KMS-11 (cell line): ENCODE measurements at regions not wholly inside any gene's neighbourhood (a gene's known extent, or its start where the extent isn't known, plus 50 kb on each side); places are given as distances from the start of the nearest gene placed in this dataset.
"Not testable (repeated sequence)": the region's sequence is repeated elsewhere in the genome, so short reads cannot be mapped to it uniquely, and the experiment has no call there.

Source experiments
- H2AFZ ChIP-seq: fragments of 200-600 bp; sonication (generic); 2 replicates; pipeline ENCODE4 v1.6.1; 2016; ENCODE audit warnings: antibody characterized with exemption, mixed run types, low read depth
- H3K27ac ChIP-seq: fragments of 200-600 bp; sonication (generic); 2 replicates; pipeline ENCODE4 v1.6.1; 2016; ENCODE audit warnings: mild to moderate bottlenecking, mixed run types
- H3K27me3 ChIP-seq: fragments of 200-600 bp; sonication (generic); 2 replicates; pipeline ENCODE4 v1.6.1; 2017; ENCODE audit warnings: mild to moderate bottlenecking, low read depth, mixed run types, moderate library complexity; ENCODE audit not compliant: insufficient read depth
- H3K36me3 ChIP-seq: fragments of 200-600 bp; sonication (generic); 2 replicates; pipeline ENCODE4 v1.6.1; 2017; ENCODE audit warnings: mild to moderate bottlenecking, mixed run types; ENCODE audit not compliant: insufficient read depth
- H3K4me1 ChIP-seq: fragments of 200-600 bp; sonication (generic); 2 replicates; pipeline ENCODE4 v1.6.1; 2016; ENCODE audit warnings: mild to moderate bottlenecking, low read depth, mixed run types; ENCODE audit not compliant: poor library complexity, severe bottlenecking
- H3K4me2 ChIP-seq: fragments of 200-600 bp; sonication (generic); 2 replicates; pipeline ENCODE4 v1.7.0; 2016; ENCODE audit warnings: mild to moderate bottlenecking, mixed run types
- H3K4me3 ChIP-seq: fragments of 200-600 bp; sonication (generic); IDR thresholded peaks from 2 replicates; pipeline ENCODE4 v1.6.1; 2017; ENCODE audit warnings: low read depth, low read length, mixed read lengths; ENCODE audit not compliant: insufficient read depth
- H3K79me2 ChIP-seq: fragments of 200-600 bp; sonication (generic); 2 replicates; pipeline ENCODE4 v1.6.1; 2016; ENCODE audit warnings: low read depth, mixed run types; ENCODE audit not compliant: insufficient read depth
- H3K9ac ChIP-seq: fragments of 200-600 bp; sonication (generic); 2 replicates; pipeline ENCODE4 v1.6.1; 2016; ENCODE audit warnings: mild to moderate bottlenecking, mixed run types
- H4K20me1 ChIP-seq: fragments of 200-600 bp; sonication (generic); 2 replicates; pipeline ENCODE4 v1.6.1; 2016; ENCODE audit warnings: mild to moderate bottlenecking, mixed run types; ENCODE audit not compliant: insufficient read depth
- CTCF ChIP-seq: fragments of 200-600 bp; sonication (generic); conservative IDR thresholded peaks from 2 replicates; pipeline ENCODE4 v1.6.1; 2017; ENCODE audit warnings: low read depth, mild to moderate bottlenecking, antibody characterized with exemption, low read length, moderate library complexity, mixed read lengths

DNA sequence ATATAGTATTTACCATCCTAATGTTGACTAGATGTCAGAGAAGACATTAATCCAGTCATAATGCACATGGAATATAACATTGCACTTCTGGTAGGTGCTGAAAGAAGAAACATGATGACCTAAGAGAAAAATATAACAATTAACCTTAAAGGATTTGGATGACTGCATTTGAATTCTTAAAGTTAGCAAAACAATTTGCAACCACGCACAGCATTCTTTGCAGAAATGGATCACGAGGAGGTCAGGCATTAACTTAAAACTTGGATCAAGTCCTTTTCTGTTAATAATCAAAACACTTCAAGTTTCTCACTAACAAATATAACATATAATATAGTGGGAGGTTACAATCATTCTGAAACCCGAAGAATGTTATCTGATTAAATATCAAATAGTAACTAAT, 525.0 kb upstream of the SLITRK6 start:
- H3K79me2 ChIP-seq = no peaks in the 10 kb centered on the region
- no peak for TF ChIP-seq CTCF
- H4K20me1 ChIP-seq = no peaks in the 10 kb centered on the region
- no peak overlapping the region for H3K4me2 ChIP-seq
- no peaks in the 10 kb centered on the region for H3K27me3 ChIP-seq
- H3K4me3 ChIP-seq = no peak overlapping the region
- H3K9ac ChIP-seq = no peak overlapping the region
- H2AFZ ChIP-seq = no peak overlapping the region
- H3K4me1 ChIP-seq = no peaks in the 10 kb centered on the region
- no peak overlapping the region for H3K27ac ChIP-seq
- H3K36me3 ChIP-seq = no peaks in the 10 kb centered on the region

GRCh38 chr13:86355301-86355700, 556.1 kb upstream of the SLITRK6 start:
- no peak overlapping the region for H3K4me3 ChIP-seq
- no peak for TF ChIP-seq CTCF
- no peaks in the 10 kb centered on the region for H3K36me3 ChIP-seq
- H3K4me1 ChIP-seq = no peaks in the 10 kb centered on the region
- H3K27ac ChIP-seq = no peak overlapping the region
- no peaks in the 10 kb centered on the region for H3K79me2 ChIP-seq
- H3K4me2 ChIP-seq = no peak overlapping the region
- no peaks in the 10 kb centered on the region for H4K20me1 ChIP-seq
- H2AFZ ChIP-seq = no peak overlapping the region
- H3K9ac ChIP-seq = no peak overlapping the region
- H3K27me3 ChIP-seq = no peaks in the 10 kb centered on the region

- Histone ChIP-seq H3K79me2 (no peaks in the 10 kb centered on the region), H3K4me3 (no peak overlapping the region), H3K9ac (no peak overlapping the region), H3K4me1 (no peaks in the 10 kb centered on the region), H3K4me2 (no peak overlapping the region), H4K20me1 (no peaks in the 10 kb centered on the region), H3K27ac (no peak overlapping the region), H2AFZ (no peak overlapping the region), H3K27me3 (no peaks in the 10 kb centered on the region), H3K36me3 (no peaks in the 10 kb centered on the region)
- TF ChIP-seq CTCF = no peak
These were observed 557.9 kb upstream of the SLITRK6 start for GRCh38 chr13:86357106-86357505.

- H3K4me1 ChIP-seq, H3K27ac ChIP-seq, H3K79me2 ChIP-seq, H3K9ac ChIP-seq, H3K4me2 ChIP-seq, H4K20me1 ChIP-seq, H3K4me3 ChIP-seq, H3K36me3 ChIP-seq, H2AFZ ChIP-seq, H3K27me3 ChIP-seq: not testable (repeated sequence)
These were observed 564.5 kb upstream of the SLITRK6 start for GRCh38 chr13:86363749-86364148.

DNA sequence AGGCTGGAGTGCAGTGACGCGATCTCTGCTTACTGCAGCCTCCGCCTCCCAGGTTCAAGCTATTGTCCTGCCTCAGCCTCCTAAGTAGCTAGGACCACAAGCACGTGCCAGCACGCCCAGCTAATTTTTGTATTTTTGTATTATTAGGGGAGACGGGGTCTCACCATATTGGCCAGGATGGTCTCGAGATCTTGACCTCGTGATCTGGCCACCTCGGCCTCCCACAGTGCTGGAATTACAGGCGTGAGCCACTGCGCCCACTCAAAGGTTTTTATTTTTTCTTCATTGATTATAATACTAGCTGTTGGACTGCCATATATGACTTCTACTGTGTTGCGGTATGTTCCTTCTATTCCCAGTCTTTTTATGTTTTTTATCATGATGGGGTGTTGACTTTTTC, 569.7 kb upstream of the SLITRK6 start:
- no peaks in the 10 kb centered on the region for H3K79me2 ChIP-seq
- no peaks in the 10 kb centered on the region for H3K27me3 ChIP-seq
- no peak overlapping the region for H2AFZ ChIP-seq
- no peak overlapping the region for H3K4me2 ChIP-seq
- H3K4me3 ChIP-seq = no peak overlapping the region
- no peak overlapping the region for H3K9ac ChIP-seq
- no peaks in the 10 kb centered on the region for H3K36me3 ChIP-seq
- no peak overlapping the region for H3K27ac ChIP-seq
- H4K20me1 ChIP-seq = no peaks in the 10 kb centered on the region
- no peak for TF ChIP-seq CTCF
- no peaks in the 10 kb centered on the region for H3K4me1 ChIP-seq
